ENCODE measurements at regions not wholly inside any gene's neighbourhood (a gene's known extent, or its start where the extent isn't known, plus 50 kb on each side); places are given as distances from the start of the nearest gene placed in this dataset.

GRCh38 chr2:38509947-38510326, 92.8 kb downstream of the HNRNPLL start:
- Mint-ChIP-seq H3K36me3 (ENCODE audit: low read depth) (no peaks in the 10 kb centered on the region), H3K4me3 (ENCODE audit: unreplicated experiment) (no peak overlapping the region), H3K9me3 (ENCODE audit: low read depth) (no peaks in the 10 kb centered on the region), H3K4me1 (ENCODE audit: low read depth) (peaks cover 29% of the 10 kb centered on the region), H3K27me3 (ENCODE audit: low read depth) (no peaks in the 10 kb centered on the region), H3K27ac (ENCODE audit: unreplicated experiment) (no peak overlapping the region)
- no peak for DNase-seq (ENCODE audit: low spot score)
- TF ChIP-seq CTCF (IDR thresholded peaks at IDR 0.05): no peak

DNA sequence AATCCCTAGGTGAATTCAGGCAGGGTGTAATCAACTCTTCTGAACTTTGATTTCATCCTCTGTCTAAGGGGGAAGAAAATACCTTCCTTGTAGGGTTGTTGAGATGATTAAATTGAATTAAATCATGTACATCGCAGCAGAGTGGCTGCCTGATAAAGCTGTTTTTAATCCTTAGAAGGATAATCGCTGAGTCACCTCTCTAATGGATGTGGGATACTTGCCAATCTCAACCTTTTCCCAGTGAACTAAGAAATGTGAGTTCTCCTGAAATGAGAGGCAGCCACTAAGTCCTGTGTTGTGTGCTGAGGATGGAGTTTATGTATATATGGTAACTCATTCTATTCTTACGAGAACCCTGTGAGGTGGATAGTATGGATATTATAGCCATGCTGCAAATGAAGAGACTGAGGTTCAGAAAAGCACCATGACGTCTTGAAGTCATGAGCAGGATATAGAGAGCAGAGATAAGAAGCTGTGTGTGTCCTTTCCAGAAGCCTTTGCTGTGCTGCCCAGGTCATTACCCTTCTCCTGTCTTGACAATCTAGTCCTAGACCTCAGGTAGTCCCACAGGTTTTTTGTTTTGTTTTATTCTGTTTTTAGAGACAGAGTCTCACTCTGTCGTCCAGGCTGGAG, 93.3 kb downstream of the HNRNPLL start:
- Mint-ChIP-seq H3K9me3 (ENCODE audit: low read depth) (no peaks in the 10 kb centered on the region), H3K4me3 (ENCODE audit: unreplicated experiment) (no peak overlapping the region), H3K27ac (ENCODE audit: unreplicated experiment) (no peak overlapping the region), H3K4me1 (ENCODE audit: low read depth) (peaks cover 29% of the 10 kb centered on the region), H3K27me3 (ENCODE audit: low read depth) (no peaks in the 10 kb centered on the region), H3K36me3 (ENCODE audit: low read depth) (no peaks in the 10 kb centered on the region)
- no peak for TF ChIP-seq CTCF (IDR thresholded peaks at IDR 0.05)
- no peak for DNase-seq (ENCODE audit: low spot score)

GRCh38 chr2:38508311-38509039, 94.3 kb downstream of the HNRNPLL start:
- H3K4me3 Mint-ChIP-seq (ENCODE audit: unreplicated experiment): no peak overlapping the region
- no peaks in the 10 kb centered on the region for H3K27me3 Mint-ChIP-seq (ENCODE audit: low read depth)
- no peak overlapping the region for H3K27ac Mint-ChIP-seq (ENCODE audit: unreplicated experiment)
- peaks cover 32% of the 10 kb centered on the region for H3K4me1 Mint-ChIP-seq (ENCODE audit: low read depth)
- TF ChIP-seq CTCF (IDR thresholded peaks at IDR 0.05): peak; percentile 86
- no peaks in the 10 kb centered on the region for H3K9me3 Mint-ChIP-seq (ENCODE audit: low read depth)
- no peak for DNase-seq (ENCODE audit: low spot score)
- peaks cover under 1% of the 10 kb centered on the region for H3K36me3 Mint-ChIP-seq (ENCODE audit: low read depth)

DNA sequence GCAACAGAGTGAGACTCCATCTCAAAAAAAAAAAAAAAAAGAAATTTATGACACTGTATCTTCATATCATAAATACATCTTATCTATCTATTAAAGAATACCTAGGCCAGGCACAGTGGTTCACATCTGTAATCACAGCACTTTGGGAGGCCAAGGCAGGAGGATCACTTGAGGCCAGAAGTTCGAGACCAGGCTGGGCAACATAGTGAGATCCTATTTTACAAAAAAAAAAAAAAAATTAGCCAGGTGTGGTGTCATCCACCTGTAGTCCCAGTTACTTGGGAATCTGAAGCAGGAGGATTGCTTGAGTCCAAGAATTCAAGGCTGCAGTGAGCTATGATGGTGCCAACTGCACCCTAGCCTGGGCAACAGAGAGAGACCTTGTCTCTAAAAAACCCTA, 95.0 kb downstream of the HNRNPLL start:
- H3K27me3 Mint-ChIP-seq (ENCODE audit: low read depth): no peaks in the 10 kb centered on the region
- H3K4me3 Mint-ChIP-seq (ENCODE audit: unreplicated experiment): no peak overlapping the region
- H3K27ac Mint-ChIP-seq (ENCODE audit: unreplicated experiment): no peak overlapping the region

DNA sequence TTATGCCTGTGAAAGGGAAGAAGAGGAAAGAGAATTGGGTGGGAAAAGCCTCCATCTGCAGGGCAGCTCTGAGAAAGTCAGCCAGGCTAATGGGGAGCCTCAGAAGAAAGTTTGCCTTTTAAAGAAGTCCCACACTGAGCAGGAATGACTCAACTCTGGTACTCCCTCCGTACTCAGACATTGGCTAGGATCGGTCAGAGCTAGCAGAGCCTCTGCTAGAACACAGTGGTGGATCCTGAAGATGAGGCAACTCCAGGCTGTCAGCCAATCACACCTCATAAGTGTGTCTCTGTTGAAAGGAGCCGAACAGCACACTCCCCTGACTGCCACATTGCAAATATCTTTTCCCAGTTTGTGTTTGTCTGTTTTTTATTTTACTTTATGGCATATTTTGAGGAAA, 96.9 kb downstream of the HNRNPLL start:
- H3K9me3 Mint-ChIP-seq (ENCODE audit: low read depth): peaks cover 12% of the 10 kb centered on the region
- no peak for DNase-seq (ENCODE audit: low spot score)
- TF ChIP-seq CTCF (IDR thresholded peaks at IDR 0.05): no peak
- peaks cover 32% of the 10 kb centered on the region for H3K4me1 Mint-ChIP-seq (ENCODE audit: low read depth)
- H3K4me3 Mint-ChIP-seq (ENCODE audit: unreplicated experiment): no peak overlapping the region
- no peak overlapping the region for H3K27ac Mint-ChIP-seq (ENCODE audit: unreplicated experiment)
- no peaks in the 10 kb centered on the region for H3K27me3 Mint-ChIP-seq (ENCODE audit: low read depth)
- peaks cover 8% of the 10 kb centered on the region for H3K36me3 Mint-ChIP-seq (ENCODE audit: low read depth)

More for the DNA sequence above, 95.0 kb downstream of the HNRNPLL start:
- DNase-seq (ENCODE audit: low spot score): no peak
- peaks cover 32% of the 10 kb centered on the region for H3K4me1 Mint-ChIP-seq (ENCODE audit: low read depth)
- peaks cover under 1% of the 10 kb centered on the region for H3K9me3 Mint-ChIP-seq (ENCODE audit: low read depth)
- TF ChIP-seq CTCF (IDR thresholded peaks at IDR 0.05): no peak
- H3K36me3 Mint-ChIP-seq (ENCODE audit: low read depth): peaks cover 3% of the 10 kb centered on the region

Measured in chondrocyte (in vitro differentiated cells).